ENCODE measurements at regions not wholly inside any gene's neighbourhood (a gene's known extent, or its start where the extent isn't known, plus 50 kb on each side); places are given as distances from the start of the nearest gene placed in this dataset.

DNA sequence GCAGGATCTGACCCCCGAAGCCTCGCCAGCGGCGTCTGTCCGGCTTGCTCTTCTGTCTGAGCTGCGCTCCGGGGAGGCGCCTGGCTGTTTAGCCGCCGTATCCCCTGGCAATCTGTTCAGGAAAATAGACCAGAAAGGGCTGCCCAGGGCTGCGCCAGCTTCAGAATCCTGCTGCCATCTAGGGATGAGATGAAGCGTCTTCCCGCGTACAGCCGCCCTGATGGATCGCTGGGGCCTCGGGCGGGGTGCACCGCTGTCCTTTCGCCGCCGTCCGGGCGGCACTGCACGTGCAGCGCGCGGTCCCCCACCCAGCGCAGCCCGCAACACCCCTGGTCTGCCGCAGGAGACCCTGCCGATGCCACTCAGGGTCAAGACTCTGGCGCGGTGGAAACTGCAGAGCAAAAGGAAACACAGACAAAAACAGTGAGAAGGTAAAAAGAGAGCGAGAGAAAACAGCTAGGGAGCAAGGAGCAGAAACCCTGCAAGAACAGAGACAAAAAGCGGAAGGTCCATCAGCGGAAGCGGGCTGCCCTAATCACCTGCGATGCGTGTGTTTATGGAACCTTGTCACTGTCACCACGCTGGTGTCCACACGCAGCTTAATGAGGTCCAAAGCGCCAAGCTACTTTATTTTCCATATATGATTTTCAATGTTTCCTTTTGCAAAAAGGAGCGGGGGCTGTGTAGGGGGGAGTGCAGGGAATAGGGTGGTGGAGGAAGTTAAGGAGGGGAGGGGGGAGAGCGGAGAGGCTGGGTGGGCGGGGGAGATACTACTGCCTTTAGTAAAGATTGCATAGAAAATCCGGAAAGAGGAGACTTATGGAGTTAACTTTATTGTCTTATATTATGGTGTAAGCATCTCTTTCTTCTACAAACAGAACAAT lies 2113.3 kb upstream of the PIK3C3 start:
- no peak for TF ChIP-seq POLR2A (IDR thresholded peaks at IDR 0.05)
- no peak for TF ChIP-seq POLR2AphosphoS5 (IDR thresholded peaks at IDR 0.05)
- TF ChIP-seq, protein P1, sequence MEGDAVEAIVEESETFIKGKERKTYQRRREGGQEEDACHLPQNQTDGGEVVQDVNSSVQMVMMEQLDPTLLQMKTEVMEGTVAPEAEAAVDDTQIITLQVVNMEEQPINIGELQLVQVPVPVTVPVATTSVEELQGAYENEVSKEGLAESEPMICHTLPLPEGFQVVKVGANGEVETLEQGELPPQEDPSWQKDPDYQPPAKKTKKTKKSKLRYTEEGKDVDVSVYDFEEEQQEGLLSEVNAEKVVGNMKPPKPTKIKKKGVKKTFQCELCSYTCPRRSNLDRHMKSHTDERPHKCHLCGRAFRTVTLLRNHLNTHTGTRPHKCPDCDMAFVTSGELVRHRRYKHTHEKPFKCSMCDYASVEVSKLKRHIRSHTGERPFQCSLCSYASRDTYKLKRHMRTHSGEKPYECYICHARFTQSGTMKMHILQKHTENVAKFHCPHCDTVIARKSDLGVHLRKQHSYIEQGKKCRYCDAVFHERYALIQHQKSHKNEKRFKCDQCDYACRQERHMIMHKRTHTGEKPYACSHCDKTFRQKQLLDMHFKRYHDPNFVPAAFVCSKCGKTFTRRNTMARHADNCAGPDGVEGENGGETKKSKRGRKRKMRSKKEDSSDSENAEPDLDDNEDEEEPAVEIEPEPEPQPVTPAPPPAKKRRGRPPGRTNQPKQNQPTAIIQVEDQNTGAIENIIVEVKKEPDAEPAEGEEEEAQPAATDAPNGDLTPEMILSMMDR (IDR thresholded peaks at IDR 0.05) = peak in 4 of 5 experiments; percentile 15 to 28 (median 18)
- no peak for TF ChIP-seq EP300 (IDR thresholded peaks at IDR 0.05; ENCODE audit: low read depth)
